ENCODE measurements at regions not wholly inside any gene's neighbourhood (a gene's known extent, or its start where the extent isn't known, plus 50 kb on each side); places are given as distances from the start of the nearest gene placed in this dataset.

- POLR2A ChIA-PET: no interaction called here
- TF ChIP-seq ZNF211 (tag by site-specific recombination; IDR thresholded peaks at IDR 0.05; ENCODE audit: low read depth) (no peak), SCRT2 (tag by site-specific recombination; IDR thresholded peaks at IDR 0.05) (no peak)
Observed at GRCh38 chr7:49111706-49112105, 187.4 kb downstream of the CDC14C start.

GRCh38 chr7:49112222-49112621, 187.9 kb downstream of the CDC14C start:
- TF ChIP-seq, protein P1, sequence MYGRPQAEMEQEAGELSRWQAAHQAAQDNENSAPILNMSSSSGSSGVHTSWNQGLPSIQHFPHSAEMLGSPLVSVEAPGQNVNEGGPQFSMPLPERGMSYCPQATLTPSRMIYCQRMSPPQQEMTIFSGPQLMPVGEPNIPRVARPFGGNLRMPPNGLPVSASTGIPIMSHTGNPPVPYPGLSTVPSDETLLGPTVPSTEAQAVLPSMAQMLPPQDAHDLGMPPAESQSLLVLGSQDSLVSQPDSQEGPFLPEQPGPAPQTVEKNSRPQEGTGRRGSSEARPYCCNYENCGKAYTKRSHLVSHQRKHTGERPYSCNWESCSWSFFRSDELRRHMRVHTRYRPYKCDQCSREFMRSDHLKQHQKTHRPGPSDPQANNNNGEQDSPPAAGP (tag by site-specific recombination; IDR thresholded peaks at IDR 0.05): no peak
- TF ChIP-seq ZNF624 (tag by site-specific recombination; IDR thresholded peaks at IDR 0.05): no peak
- TF ChIP-seq REPIN1 (tag by site-specific recombination; IDR thresholded peaks at IDR 0.05; ENCODE audit: low read depth): no peak
- TF ChIP-seq, protein P2, sequence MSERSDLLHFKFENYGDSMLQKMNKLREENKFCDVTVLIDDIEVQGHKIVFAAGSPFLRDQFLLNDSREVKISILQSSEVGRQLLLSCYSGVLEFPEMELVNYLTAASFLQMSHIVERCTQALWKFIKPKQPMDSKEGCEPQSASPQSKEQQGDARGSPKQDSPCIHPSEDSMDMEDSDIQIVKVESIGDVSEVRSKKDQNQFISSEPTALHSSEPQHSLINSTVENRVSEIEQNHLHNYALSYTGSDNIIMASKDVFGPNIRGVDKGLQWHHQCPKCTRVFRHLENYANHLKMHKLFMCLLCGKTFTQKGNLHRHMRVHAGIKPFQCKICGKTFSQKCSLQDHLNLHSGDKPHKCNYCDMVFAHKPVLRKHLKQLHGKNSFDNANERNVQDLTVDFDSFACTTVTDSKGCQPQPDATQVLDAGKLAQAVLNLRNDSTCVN (tag by site-specific recombination; optimal IDR thresholded peaks at IDR 0.05): no peak
- no peak for TF ChIP-seq ZNF132 (tag by site-specific recombination; IDR thresholded peaks at IDR 0.05; ENCODE audit: borderline replicate concordance)
- no peak for TF ChIP-seq PBX3 (CRISPR knock-in tag; IDR thresholded peaks at IDR 0.05)
- TF ChIP-seq ZNF433 (tag by site-specific recombination; IDR thresholded peaks at IDR 0.05; ENCODE audit: low read depth): no peak
- no peak for TF ChIP-seq ZNF18 (tag by site-specific recombination; IDR thresholded peaks at IDR 0.05)
- TF ChIP-seq ZNF830 (tag by site-specific recombination; IDR thresholded peaks at IDR 0.05; ENCODE audit: low read depth): no peak
- no peak for TF ChIP-seq ZNF174 (tag by site-specific recombination; IDR thresholded peaks at IDR 0.05)
- TF ChIP-seq ZNF146 (tag by site-specific recombination; IDR thresholded peaks at IDR 0.05): no peak
- CTCF ChIA-PET: no interaction called here
- POLR2A ChIA-PET: no interaction called here
- no peaks in the 10 kb centered on the region for H3K4me1 ChIP-seq (ENCODE audit: control insufficient read depth, insufficient read depth, low read length)
- no peak overlapping the region for H3K27ac ChIP-seq (ENCODE audit: extremely low read depth, low read depth, low read length)
- no peak overlapping the region for H3K4me3 ChIP-seq (ENCODE audit: low read depth, low read length)
- no peaks in the 10 kb centered on the region for H3K36me3 ChIP-seq (ENCODE audit: control insufficient read depth in 2 of 2, insufficient read depth in 1 of 2, low read length in 2 of 2)
- H3K9me3 ChIP-seq (ENCODE audit: control insufficient read depth, insufficient read depth, low read depth, low read length): no peaks in the 10 kb centered on the region

More at GRCh38 chr7:49111706-49112105, 187.4 kb downstream of the CDC14C start:
- H3K9me3 ChIP-seq (ENCODE audit: control insufficient read depth, insufficient read depth, low read depth, low read length): no peaks in the 10 kb centered on the region
- no peaks in the 10 kb centered on the region for H3K36me3 ChIP-seq (ENCODE audit: control insufficient read depth in 2 of 2, insufficient read depth in 1 of 2, low read length in 2 of 2)
- no peaks in the 10 kb centered on the region for H3K4me1 ChIP-seq (ENCODE audit: control insufficient read depth, insufficient read depth, low read length)
- CTCF ChIA-PET: no interaction called here
- no peak overlapping the region for H3K4me3 ChIP-seq (ENCODE audit: low read depth, low read length)
- H3K27ac ChIP-seq (ENCODE audit: extremely low read depth, low read depth, low read length): no peak overlapping the region

GRCh38 chr7:49112647-49113046, 188.3 kb downstream of the CDC14C start:
- Histone ChIP-seq H3K36me3 (ENCODE audit: control insufficient read depth in 2 of 2, insufficient read depth in 1 of 2, low read length in 2 of 2) (no peaks in the 10 kb centered on the region), H3K27ac (ENCODE audit: extremely low read depth, low read depth, low read length) (no peak overlapping the region), H3K9me3 (ENCODE audit: control insufficient read depth, insufficient read depth, low read depth, low read length) (no peaks in the 10 kb centered on the region), H3K4me1 (ENCODE audit: control insufficient read depth, insufficient read depth, low read length) (no peaks in the 10 kb centered on the region), H3K4me3 (ENCODE audit: low read depth, low read length) (no peak overlapping the region)
- TF ChIP-seq, protein P3, sequence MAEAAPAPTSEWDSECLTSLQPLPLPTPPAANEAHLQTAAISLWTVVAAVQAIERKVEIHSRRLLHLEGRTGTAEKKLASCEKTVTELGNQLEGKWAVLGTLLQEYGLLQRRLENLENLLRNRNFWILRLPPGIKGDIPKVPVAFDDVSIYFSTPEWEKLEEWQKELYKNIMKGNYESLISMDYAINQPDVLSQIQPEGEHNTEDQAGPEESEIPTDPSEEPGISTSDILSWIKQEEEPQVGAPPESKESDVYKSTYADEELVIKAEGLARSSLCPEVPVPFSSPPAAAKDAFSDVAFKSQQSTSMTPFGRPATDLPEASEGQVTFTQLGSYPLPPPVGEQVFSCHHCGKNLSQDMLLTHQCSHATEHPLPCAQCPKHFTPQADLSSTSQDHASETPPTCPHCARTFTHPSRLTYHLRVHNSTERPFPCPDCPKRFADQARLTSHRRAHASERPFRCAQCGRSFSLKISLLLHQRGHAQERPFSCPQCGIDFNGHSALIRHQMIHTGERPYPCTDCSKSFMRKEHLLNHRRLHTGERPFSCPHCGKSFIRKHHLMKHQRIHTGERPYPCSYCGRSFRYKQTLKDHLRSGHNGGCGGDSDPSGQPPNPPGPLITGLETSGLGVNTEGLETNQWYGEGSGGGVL (tag by site-specific recombination; IDR thresholded peaks at IDR 0.05): no peak
- TF ChIP-seq ZNF302 (tag by site-specific recombination; IDR thresholded peaks at IDR 0.05; ENCODE audit: low read depth): no peak
- ChIA-PET POLR2A (no interaction called here), CTCF (no interaction called here)

Data from HEK293 (cell line).